HepG2 (cell line): ENCODE measurements at regions not wholly inside any gene's neighbourhood (a gene's known extent, or its start where the extent isn't known, plus 50 kb on each side); places are given as distances from the start of the nearest gene placed in this dataset.

Experiments
- ATF7 ChIP-seq, 2 experiments: fragments of 450-650 bp in 1 of 2; sonication (generic) in 1 of 2; formaldehyde crosslinking in 1 of 2; IDR thresholded peaks; 2 replicates each; pipeline versions ENCODE4 v1.4.0 to v1.6.1; 2016 to 2020; ENCODE audit warnings: antibody characterized with exemption in 1 of 2, mild to moderate bottlenecking in 1 of 2, missing genetic modification reagents in 1 of 2
- ELF1 ChIP-seq: sonication (generic); formaldehyde crosslinking; IDR thresholded peaks from 2 replicates; pipeline ENCODE4 v1.4.0; 2020; ENCODE audit warnings: missing genetic modification reagents
- GATAD2A ChIP-seq: IDR thresholded peaks from 2 replicates; pipeline ENCODE4 v1.6.1; 2016
- HMG20A ChIP-seq: IDR thresholded peaks from 2 replicates; pipeline ENCODE4 v1.6.1; 2016; ENCODE audit warnings: borderline replicate concordance
- KLF16 ChIP-seq, 2 experiments: sonication (generic) in 1 of 2; formaldehyde crosslinking in 1 of 2; IDR thresholded peaks; 2 replicates each; pipeline versions ENCODE4 v1.6.1 to v1.8.0; 2016 to 2023; ENCODE audit warnings: missing genetic modification reagents in 2 of 2, missing compliant biosample characterization in 1 of 2
- MAX ChIP-seq: IDR thresholded peaks from 2 replicates; pipeline ENCODE4 v1.6.1; 2012; ENCODE audit warnings: inconsistent platforms
- NCOA5 ChIP-seq: sonication (generic); formaldehyde crosslinking; IDR thresholded peaks from 2 replicates; pipeline ENCODE4 v1.4.0; 2020; ENCODE audit warnings: missing genetic modification reagents
- PBX3 ChIP-seq: sonication (generic); formaldehyde crosslinking; IDR thresholded peaks from 2 replicates; pipeline ENCODE4 v1.8.1; 2023; ENCODE audit warnings: missing genetic modification reagents, inconsistent platforms, borderline replicate concordance
- ZBTB44 ChIP-seq: sonication (generic); formaldehyde crosslinking; IDR thresholded peaks from 2 replicates; pipeline ENCODE4 v1.4.0; 2020; ENCODE audit warnings: missing genetic modification reagents
- ZBTB49 ChIP-seq: sonication (generic); formaldehyde crosslinking; IDR thresholded peaks from 2 replicates; pipeline ENCODE4 v1.4.0; 2020; ENCODE audit warnings: missing genetic modification reagents, borderline replicate concordance
- ZNF33B ChIP-seq: sonication (generic); formaldehyde crosslinking; IDR thresholded peaks from 2 replicates; pipeline ENCODE4 v1.5.1; 2020; ENCODE audit warnings: mild to moderate bottlenecking, missing genetic modification reagents
- ZNF430 ChIP-seq: sonication (generic); formaldehyde crosslinking; IDR thresholded peaks from 2 replicates; pipeline ENCODE4 v1.9.0; 2021; ENCODE audit warnings: mild to moderate bottlenecking, missing genetic modification reagents

GRCh38 chr5:91468651-91469422, 85.7 kb upstream of the ARRDC3 start:
- TF ChIP-seq MAX (no peak), ATF7 (IDR thresholded peaks at IDR 0.05) (no peak), ATF7 (CRISPR knock-in tag; IDR thresholded peaks at IDR 0.05) (no peak), ELF1 (CRISPR knock-in tag) (no peak), ZNF33B (CRISPR knock-in tag) (no peak), NCOA5 (CRISPR knock-in tag) (no peak), HMG20A (CRISPR knock-in tag) (no peak), GATAD2A (CRISPR knock-in tag) (no peak), ZBTB44 (CRISPR knock-in tag) (no peak), ZBTB49 (no peak), ZNF430 (CRISPR knock-in tag) (no peak), KLF16 (CRISPR knock-in tag; IDR thresholded peaks at IDR 0.05) (no peak), PBX3 (CRISPR knock-in tag) (no peak)
